A172 (cell line): ENCODE measurements at regions not wholly inside any gene's neighbourhood (a gene's known extent, or its start where the extent isn't known, plus 50 kb on each side); places are given as distances from the start of the nearest gene placed in this dataset.
"Not testable (repeated sequence)": the region's sequence is repeated elsewhere in the genome, so short reads cannot be mapped to it uniquely, and the experiment has no call there.

Experiments used
- DNase-seq: peaks from one replicate; pipeline ENCODE4 v3.0.0-alpha.2; 2015; ENCODE audit warnings: low spot score

- DNase-seq: no peak
These were observed 216.5 kb upstream of the TENT5A start for GRCh38 chr6:81969011-81969410.

DNA sequence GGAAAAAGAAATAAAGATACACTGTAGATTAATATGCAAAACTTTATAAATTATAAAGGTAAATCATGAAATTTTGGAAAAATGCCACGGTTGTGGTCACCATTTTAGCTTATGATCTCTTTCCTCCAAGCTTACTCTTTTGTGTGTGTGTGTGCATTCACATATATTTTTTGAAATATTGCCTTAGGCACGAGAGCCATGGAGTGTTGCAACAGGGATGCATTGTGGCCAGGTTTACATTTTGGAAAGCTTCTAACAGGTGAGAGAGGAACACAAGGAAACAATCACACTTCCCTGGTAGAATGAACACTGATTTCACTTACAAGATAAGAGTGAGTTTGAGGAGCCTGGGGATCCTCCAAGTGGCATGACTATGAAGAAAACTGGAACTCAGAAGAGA, 214.5 kb upstream of the TENT5A start:
- no peak for DNase-seq

- no peak for DNase-seq
These were observed 209.7 kb upstream of the TENT5A start for GRCh38 chr6:81962198-81962597.

DNA sequence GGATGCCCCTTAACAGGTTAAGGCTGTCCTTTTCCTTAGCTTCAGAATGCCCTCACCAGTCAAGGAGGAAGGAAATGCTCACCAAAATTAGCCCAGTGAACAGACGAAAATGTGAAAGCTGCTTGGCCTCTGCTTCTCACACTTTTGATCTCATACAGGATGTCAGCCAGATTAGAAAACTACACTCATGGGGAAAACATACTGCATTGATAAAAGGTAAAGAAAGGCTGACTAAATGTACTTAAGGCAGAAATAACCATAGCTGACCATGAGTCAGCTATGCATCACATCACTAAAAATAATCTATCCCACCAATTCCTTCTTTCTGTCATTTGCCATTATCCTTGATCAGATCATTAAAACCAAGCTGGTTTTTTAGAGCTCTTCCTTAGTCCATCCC, 198.4 kb upstream of the TENT5A start:
- peak; percentile 48 for DNase-seq

- DNase-seq: no peak
These were observed 196.4 kb upstream of the TENT5A start for GRCh38 chr6:81948861-81949260.

GRCh38 chr6:81948196-81948595, 195.7 kb upstream of the TENT5A start:
- DNase-seq: not testable (repeated sequence)

DNA sequence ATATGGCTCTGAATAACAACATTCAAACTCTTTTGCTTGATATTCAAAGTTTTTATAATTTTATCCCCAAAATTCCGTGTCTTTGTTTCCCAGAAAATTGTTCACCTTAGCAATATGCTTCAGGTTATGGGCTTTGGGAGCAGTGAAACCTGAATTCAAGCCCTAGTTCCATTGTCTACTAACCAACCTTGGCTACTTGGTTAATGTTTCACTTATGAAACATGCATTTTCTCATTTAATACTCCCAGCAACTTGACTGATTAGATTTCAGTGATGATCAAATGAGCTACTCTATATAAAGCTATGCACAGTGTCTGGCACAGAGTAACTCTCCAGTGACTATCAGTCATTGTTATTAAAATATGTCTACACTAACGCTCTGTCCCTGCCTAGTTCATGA, 192.2 kb upstream of the TENT5A start:
- DNase-seq: no peak

DNA sequence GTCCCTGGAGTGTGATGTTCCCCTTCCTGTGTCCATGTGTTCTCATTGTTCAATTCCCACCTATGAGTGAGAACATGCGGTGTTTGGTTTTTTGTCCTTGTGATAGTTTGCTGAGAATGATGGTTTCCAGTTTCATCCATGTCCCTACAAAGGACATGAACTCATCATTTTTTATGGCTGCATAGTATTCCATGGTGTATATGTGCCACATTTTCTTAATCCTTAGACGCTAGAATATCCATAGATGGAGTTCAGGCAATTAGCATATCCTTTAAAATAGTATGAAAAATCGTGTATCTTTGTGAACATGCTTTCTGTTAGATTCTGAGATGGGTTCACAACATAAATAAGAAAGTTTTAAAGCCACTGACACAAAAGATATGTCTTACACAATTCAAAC, 190.4 kb upstream of the TENT5A start:
- DNase-seq: not testable (repeated sequence)

DNA sequence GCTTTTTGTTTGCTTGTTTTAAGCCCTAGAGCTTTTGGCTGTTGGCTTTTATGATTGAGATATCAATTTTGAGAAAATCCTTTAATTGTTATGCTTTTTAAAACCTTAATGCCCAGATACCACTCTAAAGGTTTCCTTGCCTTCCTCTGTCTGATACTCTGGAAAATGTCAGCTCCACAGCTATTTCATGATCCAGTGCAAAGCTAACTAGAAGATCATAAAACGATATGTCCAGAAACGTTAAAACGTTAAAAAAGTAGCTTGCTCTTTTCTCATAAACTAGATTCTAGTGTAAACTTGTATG, 189.5 kb upstream of the TENT5A start:
- no peak for DNase-seq

- no peak for DNase-seq
These were observed 188.0 kb upstream of the TENT5A start for GRCh38 chr6:81940451-81940985.

GRCh38 chr6:81939766-81940165, 187.3 kb upstream of the TENT5A start:
- peak; percentile 16 for DNase-seq

DNA sequence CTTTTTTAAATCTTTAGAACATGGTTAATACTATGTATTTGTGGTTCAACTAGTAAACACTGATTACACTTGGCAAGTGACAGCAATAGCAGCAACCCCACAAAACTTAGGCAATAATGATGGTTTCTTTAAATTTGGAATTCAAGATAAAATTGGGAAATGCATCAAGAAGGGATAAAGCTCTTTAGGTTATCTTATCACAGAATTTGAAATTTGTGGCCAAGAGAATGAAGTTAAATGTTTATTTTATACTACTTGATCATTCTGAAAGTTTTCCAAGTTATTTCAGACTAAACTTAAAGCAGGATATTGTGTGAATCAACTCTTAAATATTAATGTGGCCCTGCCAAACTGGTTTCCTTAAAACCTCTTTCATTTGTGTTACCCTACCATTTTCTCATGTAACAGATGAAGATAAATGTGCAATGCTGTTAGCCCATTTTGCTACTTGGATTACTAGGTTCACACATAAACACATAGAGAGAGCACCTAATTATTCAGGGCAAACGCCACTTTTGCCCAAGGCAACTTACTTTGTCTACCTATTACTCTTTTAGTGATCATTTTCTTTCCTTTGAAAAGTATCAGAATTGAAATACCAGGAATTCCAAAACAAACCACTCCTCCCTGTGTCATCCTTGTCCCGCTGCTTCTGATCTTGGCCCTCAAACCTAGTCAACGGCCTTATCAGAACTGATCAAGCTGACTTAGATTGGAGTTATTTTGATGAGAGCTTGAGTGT, 186.7 kb upstream of the TENT5A start:
- DNase-seq: peak; percentile 40

GRCh38 chr6:81938014-81938856, 185.8 kb upstream of the TENT5A start:
- DNase-seq: peak; percentile 91

- DNase-seq: peak; percentile 7
These were observed 184.9 kb upstream of the TENT5A start for GRCh38 chr6:81937296-81937937.

DNA sequence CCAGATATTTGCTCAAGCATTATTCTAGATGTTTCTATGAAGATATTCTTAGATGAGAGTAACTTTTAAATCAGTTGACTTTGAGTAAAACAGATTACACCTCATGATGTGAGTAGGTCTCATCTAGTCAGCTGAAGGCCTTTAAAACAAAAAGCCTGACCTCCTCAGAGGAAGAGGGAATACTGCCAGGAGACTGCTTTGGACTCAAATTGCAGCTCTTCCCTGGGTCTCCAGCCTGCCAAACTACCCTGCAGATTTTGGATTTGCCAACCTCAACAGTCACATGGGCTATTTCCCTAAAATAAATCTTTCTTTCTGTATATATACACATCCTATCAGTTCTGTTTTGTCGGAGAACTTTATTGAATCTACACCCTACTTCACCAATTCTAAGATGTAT, 182.5 kb upstream of the TENT5A start:
- no peak for DNase-seq

- DNase-seq: no peak
These were observed 181.1 kb upstream of the TENT5A start for GRCh38 chr6:81933608-81934051.

- no peak for DNase-seq
These were observed 180.6 kb upstream of the TENT5A start for GRCh38 chr6:81933089-81933488.

DNA sequence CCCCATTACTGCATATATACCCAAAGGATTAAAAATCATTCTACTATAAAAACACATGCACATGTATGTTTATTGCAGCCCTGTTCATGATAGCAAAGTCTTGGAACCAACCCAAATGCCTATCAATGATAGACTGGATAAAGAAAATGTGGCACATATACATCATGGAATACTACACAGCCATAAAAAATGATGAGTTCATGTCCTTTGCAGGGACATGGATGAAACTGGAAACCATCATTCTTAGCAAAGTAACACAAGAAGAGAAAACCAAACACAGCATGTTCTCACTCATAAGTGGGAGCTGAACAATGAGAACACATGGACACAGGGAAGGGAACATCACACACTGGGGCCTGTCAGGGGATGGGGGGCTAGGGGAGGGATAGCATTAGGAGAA, 180.0 kb upstream of the TENT5A start:
- DNase-seq: not testable (repeated sequence)

DNA sequence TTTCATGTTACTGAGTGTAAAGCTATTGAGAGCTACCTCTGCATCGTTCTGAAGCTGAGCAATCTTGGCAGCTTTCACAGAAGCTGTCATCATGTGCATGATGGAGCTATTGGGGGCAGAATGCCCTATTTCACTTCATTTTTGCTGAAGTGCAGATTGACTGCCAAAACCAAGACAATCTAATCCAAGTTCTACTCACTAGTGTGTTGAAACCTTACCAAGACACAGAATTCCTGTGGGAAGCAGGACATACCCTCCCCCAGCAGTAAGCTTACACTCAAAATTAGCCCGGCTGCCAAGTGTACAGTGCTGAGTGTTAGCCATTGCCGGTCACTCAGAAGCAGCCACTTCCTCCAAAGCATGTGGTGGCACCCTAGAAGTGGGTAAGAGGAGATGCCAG, 177.3 kb upstream of the TENT5A start:
- DNase-seq: no peak

DNA sequence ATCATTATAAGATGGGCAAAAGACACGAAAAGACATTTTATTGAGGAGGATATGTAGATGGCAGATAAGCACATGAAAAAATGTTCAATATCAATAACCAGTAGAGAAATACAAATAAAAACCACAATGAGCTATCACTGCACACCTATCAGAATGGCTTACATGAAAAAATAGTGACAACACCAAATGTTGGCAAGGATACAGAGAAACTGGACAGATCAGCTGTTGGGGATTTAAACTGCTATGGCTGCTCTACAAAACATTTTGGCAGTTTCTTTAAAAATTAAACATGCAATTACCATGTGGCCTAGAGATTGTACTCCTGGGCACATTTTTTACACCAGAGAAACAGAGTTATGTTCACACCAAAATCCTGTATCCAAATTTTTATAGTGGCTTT, 172.7 kb upstream of the TENT5A start:
- DNase-seq: no peak

DNA sequence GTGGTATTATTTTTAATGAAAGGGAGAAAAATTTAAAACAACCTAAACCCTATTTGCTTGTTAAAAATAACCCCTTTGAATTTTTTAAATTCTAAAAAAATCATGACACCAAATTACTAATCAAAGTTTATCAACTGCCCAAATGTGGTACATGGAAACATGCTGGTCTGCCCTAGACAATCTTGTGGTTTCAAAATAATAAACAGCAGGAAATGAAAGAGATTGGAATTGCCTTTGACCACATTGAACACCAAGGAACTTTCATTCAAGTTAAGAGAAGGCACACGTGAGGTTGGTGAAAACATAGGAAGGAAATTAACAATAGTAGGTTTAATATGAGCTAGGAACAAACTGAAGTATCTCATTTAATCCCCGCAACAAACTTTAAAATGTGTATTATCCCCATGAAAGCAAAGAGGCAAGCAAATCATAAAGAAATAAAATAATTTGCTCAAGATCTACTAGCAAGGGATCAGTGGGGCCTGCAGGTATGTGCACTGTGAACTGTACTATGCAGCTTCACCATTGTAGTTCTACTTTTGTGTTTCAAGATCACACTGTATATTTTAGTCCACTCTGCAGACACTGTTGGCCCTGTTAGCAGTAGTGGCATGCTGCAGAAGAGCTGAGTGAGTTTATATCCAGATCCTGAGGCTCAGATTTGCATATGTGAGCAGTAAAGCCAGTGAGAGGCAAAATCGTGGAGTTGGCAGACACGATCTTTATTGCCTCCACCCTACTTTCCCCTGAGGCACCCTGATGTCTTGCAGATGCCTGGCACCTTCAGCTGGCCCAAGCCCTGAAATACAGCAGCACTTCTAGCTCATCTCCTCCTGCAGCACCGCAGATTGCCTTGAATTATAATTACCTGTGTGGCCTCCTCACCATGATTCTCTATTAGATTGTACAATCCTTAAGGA, 157.8 kb upstream of the TENT5A start:
- no peak for DNase-seq
